HEK293T (cell line): ENCODE measurements at regions not wholly inside any gene's neighbourhood (a gene's known extent, or its start where the extent isn't known, plus 50 kb on each side); places are given as distances from the start of the nearest gene placed in this dataset.

Source experiments
- CTCF ChIA-PET: fragments of 350-600 bp; formaldehyde crosslinking; extraction: SDS; loops from one replicate; lab custom pipeline; 2021; ENCODE audit warnings: antibody characterized with exemption, inconsistent platforms; lab: Yijun Ruan, JAX
- POLR2A ChIA-PET: fragments of 350-600 bp; formaldehyde crosslinking; extraction: SDS; loops from one replicate; lab custom pipeline; 2020; ENCODE audit warnings: antibody characterized with exemption, inconsistent platforms; lab: Yijun Ruan, JAX
- DNase-seq: peaks from one replicate; pipeline ENCODE4 v3.0.0; 2012; ENCODE audit warnings: mixed read lengths; ENCODE audit errors: extremely low spot score
- ARNT ChIP-seq: fragments of 450-650 bp; IDR thresholded peaks from 2 replicates; pipeline ENCODE4 v1.6.1; 2017; ENCODE audit warnings: mild to moderate bottlenecking
- BHLHE40 ChIP-seq: fragments of 450-650 bp; IDR thresholded peaks from 2 replicates; pipeline ENCODE4 v1.6.1; 2016; ENCODE audit warnings: mild to moderate bottlenecking, moderate library complexity, borderline replicate concordance
- CTBP1 ChIP-seq: fragments of 450-650 bp; IDR thresholded peaks from 2 replicates; pipeline ENCODE4 v1.6.1; 2016; ENCODE audit warnings: borderline replicate concordance
- ELF4 ChIP-seq: fragments of 450-650 bp; IDR thresholded peaks from 2 replicates; pipeline ENCODE4 v1.6.1; 2017; ENCODE audit warnings: antibody characterized with exemption
- FOXA1 ChIP-seq: fragments of 450-650 bp; IDR thresholded peaks from 2 replicates; pipeline ENCODE4 v1.6.1; 2016; ENCODE audit warnings: mild to moderate bottlenecking
- FOXK2 ChIP-seq: fragments of 450-650 bp; IDR thresholded peaks from 2 replicates; pipeline ENCODE4 v1.6.1; 2016; ENCODE audit warnings: mild to moderate bottlenecking
- FOXM1 ChIP-seq: fragments of 450-650 bp; IDR thresholded peaks from 2 replicates; pipeline ENCODE4 v1.6.1; 2017; ENCODE audit warnings: mild to moderate bottlenecking, borderline replicate concordance
- HDGF ChIP-seq: fragments of 450-650 bp; IDR thresholded peaks from 2 replicates; pipeline ENCODE4 v1.6.1; 2017; ENCODE audit warnings: antibody characterized with exemption, borderline replicate concordance
- L3MBTL2 ChIP-seq: fragments of 450-650 bp; conservative IDR thresholded peaks from 2 replicates; pipeline ENCODE4 v1.6.1; 2016; ENCODE audit warnings: mild to moderate bottlenecking
- LEF1 ChIP-seq: fragments of 450-650 bp; IDR thresholded peaks from 2 replicates; pipeline ENCODE4 v1.6.1; 2017; ENCODE audit warnings: mild to moderate bottlenecking, borderline replicate concordance
- NFRKB ChIP-seq: fragments of 450-650 bp; IDR thresholded peaks from 2 replicates; pipeline ENCODE4 v1.6.1; 2016; ENCODE audit warnings: mild to moderate bottlenecking, moderate library complexity
- SP1 ChIP-seq: fragments of 450-650 bp; IDR thresholded peaks from 2 replicates; pipeline ENCODE4 v1.6.1; 2017
- SUZ12 ChIP-seq: fragments of 450-650 bp; IDR thresholded peaks from 2 replicates; pipeline ENCODE4 v1.6.1; 2016; ENCODE audit warnings: mild to moderate bottlenecking
- TARDBP ChIP-seq: fragments of 450-650 bp; IDR thresholded peaks from 2 replicates; pipeline ENCODE4 v1.6.1; 2016
- ZNF384 ChIP-seq: fragments of 450-650 bp; IDR thresholded peaks from 2 replicates; pipeline ENCODE4 v1.6.1; 2016
- TF ChIP-seq, protein P1 (sequence below): fragments of 450-650 bp; IDR thresholded peaks from 2 replicates; pipeline ENCODE4 v1.6.1; 2016

DNA sequence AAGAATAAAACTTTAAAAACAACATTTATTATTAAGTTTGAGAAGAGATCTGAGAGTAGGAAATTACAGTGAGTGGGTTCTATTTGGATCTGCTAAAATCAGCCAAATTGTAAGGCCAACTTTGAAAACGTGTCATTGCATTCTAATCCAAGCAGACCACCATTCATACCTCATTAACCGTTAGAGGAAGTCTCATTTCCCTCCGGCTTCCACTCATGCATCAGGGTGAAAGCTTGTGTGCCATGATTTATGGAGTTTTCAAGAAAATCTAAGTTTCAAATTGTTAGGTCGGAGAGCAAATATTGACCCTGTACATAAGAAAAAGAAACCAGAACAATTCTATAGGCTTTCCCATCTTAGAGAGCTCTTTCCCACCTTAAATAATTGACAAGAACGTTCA is 166.6 kb upstream of the NRG3 start:
- DNase-seq, result no peak
- TF ChIP-seq BHLHE40 (no peak), FOXA1 (no peak), ARNT (no peak), FOXM1 (no peak), ZNF384 (no peak), NFRKB (no peak), TARDBP (no peak), LEF1 (no peak), FOXK2 (no peak), CTBP1 (no peak), HDGF (no peak), SP1 (no peak), L3MBTL2 (no peak)
- TF ChIP-seq, protein P1, sequence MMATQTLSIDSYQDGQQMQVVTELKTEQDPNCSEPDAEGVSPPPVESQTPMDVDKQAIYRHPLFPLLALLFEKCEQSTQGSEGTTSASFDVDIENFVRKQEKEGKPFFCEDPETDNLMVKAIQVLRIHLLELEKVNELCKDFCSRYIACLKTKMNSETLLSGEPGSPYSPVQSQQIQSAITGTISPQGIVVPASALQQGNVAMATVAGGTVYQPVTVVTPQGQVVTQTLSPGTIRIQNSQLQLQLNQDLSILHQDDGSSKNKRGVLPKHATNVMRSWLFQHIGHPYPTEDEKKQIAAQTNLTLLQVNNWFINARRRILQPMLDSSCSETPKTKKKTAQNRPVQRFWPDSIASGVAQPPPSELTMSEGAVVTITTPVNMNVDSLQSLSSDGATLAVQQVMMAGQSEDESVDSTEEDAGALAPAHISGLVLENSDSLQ, result no peak
- CTCF ChIA-PET, result no interaction called here
- POLR2A ChIA-PET, result no interaction called here

- DNase-seq, result no peak
- TF ChIP-seq CTBP1, result no peak
- no peak for TF ChIP-seq NFRKB
- TF ChIP-seq SUZ12, result no peak
- POLR2A ChIA-PET, result no interaction called here
- CTCF ChIA-PET, result no interaction called here
These were observed 166.1 kb upstream of the NRG3 start for GRCh38 chr10:81708929-81709328.

- TF ChIP-seq L3MBTL2 (no peak), ARNT (no peak), TARDBP (no peak), ZNF384 (no peak), BHLHE40 (no peak), SUZ12 (no peak), ELF4 (no peak), FOXM1 (no peak), HDGF (no peak), FOXK2 (no peak), SP1 (no peak), NFRKB (no peak)
- TF ChIP-seq, protein P1, result no peak
- DNase-seq, result no peak
- CTCF ChIA-PET, result no interaction called here
- POLR2A ChIA-PET, result no interaction called here
These were observed 152.6 kb upstream of the NRG3 start for GRCh38 chr10:81722399-81722798.

GRCh38 chr10:81724431-81724830 is 150.6 kb upstream of the NRG3 start:
- ChIA-PET POLR2A (no interaction called here), CTCF (no interaction called here)
- TF ChIP-seq FOXM1 (no peak), FOXA1 (no peak), FOXK2 (no peak)
- no peak for DNase-seq

GRCh38 chr10:81725851-81726250 is 149.1 kb upstream of the NRG3 start:
- DNase-seq, result no peak
- CTCF ChIA-PET, result no interaction called here
- POLR2A ChIA-PET, result no interaction called here
- TF ChIP-seq HDGF (no peak), BHLHE40 (no peak), CTBP1 (no peak), SP1 (no peak), FOXK2 (no peak), ELF4 (no peak), NFRKB (no peak), LEF1 (no peak), ZNF384 (no peak), TARDBP (no peak), FOXA1 (no peak), L3MBTL2 (no peak), FOXM1 (no peak), SUZ12 (no peak), ARNT (no peak)
- TF ChIP-seq, protein P1, result no peak

DNA sequence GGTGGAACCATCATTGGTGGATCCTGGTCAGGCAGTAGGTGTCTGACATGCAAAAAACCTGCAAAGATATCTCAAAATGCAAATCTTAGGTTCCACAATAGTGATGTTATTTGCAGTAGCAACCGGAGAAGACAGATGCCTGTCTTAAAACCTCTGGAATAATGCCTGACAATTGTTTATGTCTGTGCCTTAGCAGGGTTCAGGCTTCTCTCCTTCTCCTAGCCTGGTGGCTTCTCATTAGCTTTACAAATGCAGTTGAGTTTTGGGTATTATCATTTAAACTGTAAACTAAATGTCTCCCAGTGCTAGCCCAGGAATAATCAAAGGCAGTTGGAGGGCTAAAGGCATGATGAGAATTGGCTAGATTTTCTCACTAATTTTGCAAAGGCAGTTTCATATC is 146.3 kb upstream of the NRG3 start:
- ChIA-PET CTCF (no interaction called here), POLR2A (no interaction called here)
- DNase-seq, result no peak
- TF ChIP-seq BHLHE40 (no peak), HDGF (no peak), L3MBTL2 (no peak), ARNT (no peak), FOXK2 (no peak), FOXA1 (no peak), TARDBP (no peak), SUZ12 (no peak), ELF4 (no peak), CTBP1 (no peak), SP1 (no peak), ZNF384 (no peak), FOXM1 (no peak), NFRKB (no peak)
- TF ChIP-seq, protein P1, result no peak
